IMR-90 (cell line): ENCODE measurements at regions not wholly inside any gene's neighbourhood (a gene's known extent, or its start where the extent isn't known, plus 50 kb on each side); places are given as distances from the start of the nearest gene placed in this dataset.

Source experiments
- ATAC-seq: fragments of 200-7000 bp; cut with Tn5 transposase; 2 replicates; pipeline ENCODE4 v1.9.1; 2020; ENCODE audit warnings: low read depth, mild to moderate bottlenecking, moderate library complexity
- BruUV-seq: library from RNA; stranded (reverse); fragments of 400-500 nt; replicated peaks from 2 replicates; lab custom pipeline; 2021; lab: Mats Ljungman, UMichigan
- CTCF ChIA-PET: fragments of 300-600 bp; formaldehyde crosslinking; extraction: SDS; loops from one replicate; lab custom pipeline; 2021; ENCODE audit warnings: antibody characterized with exemption; lab: Yijun Ruan, JAX
- POLR2A ChIA-PET: fragments of 300-600 bp; sonication (Branson Sonifier 250); formaldehyde crosslinking; loops from one replicate; lab custom pipeline; 2022; ENCODE audit warnings: antibody characterized with exemption; ENCODE audit not compliant: unreplicated experiment; lab: Charles Lee
- DNase-seq: peaks from one replicate; pipeline ENCODE4 v3.0.0; 2013
- H2AFZ ChIP-seq: replicated peaks from 2 replicates; pipeline ENCODE3; 2013; ENCODE audit warnings: low read length, mild to moderate bottlenecking; ENCODE audit not compliant: poor library complexity
- H2AK5ac ChIP-seq: 2 replicates; pipeline ENCODE4 v1.6.1; 2013; ENCODE audit warnings: low read depth, low read length, inconsistent platforms
- H2AK9ac ChIP-seq: replicated peaks from 2 replicates; pipeline ENCODE3; 2013; ENCODE audit warnings: mild to moderate bottlenecking, low read depth, low read length, moderate library complexity; ENCODE audit not compliant: poor library complexity
- H2BK120ac ChIP-seq: 2 replicates; pipeline ENCODE4 v1.6.1; 2013; ENCODE audit warnings: low read depth, low read length, inconsistent platforms
- H2BK15ac ChIP-seq: 3 replicates; pipeline ENCODE4 v1.6.1; 2013; ENCODE audit warnings: low read depth, low read length, inconsistent platforms
- H2BK20ac ChIP-seq: 2 replicates; pipeline ENCODE4 v1.6.1; 2013; ENCODE audit warnings: low read depth, mild to moderate bottlenecking, inconsistent platforms, low read length, moderate library complexity
- H2BK5ac ChIP-seq: 2 replicates; pipeline ENCODE4 v1.6.1; 2013; ENCODE audit warnings: mild to moderate bottlenecking, low read depth, low read length, inconsistent platforms; ENCODE audit not compliant: poor library complexity, severe bottlenecking
- H3K14ac ChIP-seq: replicated peaks from 2 replicates; pipeline ENCODE4 v1.6.1; 2013; ENCODE audit warnings: low read depth, low read length, inconsistent platforms
- H3K18ac ChIP-seq: 2 replicates; pipeline ENCODE4 v1.6.1; 2013; ENCODE audit warnings: low read depth, low read length, control low read depth
- H3K23ac ChIP-seq: 2 replicates; pipeline ENCODE4 v1.6.1; 2013; ENCODE audit warnings: low read depth, low read length, inconsistent platforms
- H3K27ac ChIP-seq: 2 replicates; pipeline ENCODE4 v1.5.1; 2013; ENCODE audit warnings: mild to moderate bottlenecking, control low read depth, low read length; ENCODE audit not compliant: insufficient read depth
- H3K27me3 ChIP-seq: 2 replicates; pipeline ENCODE4 v1.6.1; 2013; ENCODE audit warnings: low read length; ENCODE audit not compliant: control insufficient read depth, insufficient read depth
- H3K36me3 ChIP-seq: 2 replicates; pipeline ENCODE4 v1.6.1; 2013; ENCODE audit warnings: low read length, mixed read lengths; ENCODE audit not compliant: control insufficient read depth, insufficient read depth
- H3K4ac ChIP-seq: 2 replicates; pipeline ENCODE4 v1.6.1; 2013; ENCODE audit warnings: low read depth, low read length, inconsistent platforms
- H3K4me1 ChIP-seq: 2 replicates; pipeline ENCODE4 v1.6.1; 2013; ENCODE audit warnings: low read length, mixed read lengths; ENCODE audit not compliant: control insufficient read depth, insufficient read depth
- H3K4me2 ChIP-seq: 2 replicates; pipeline ENCODE4 v1.6.1; 2013; ENCODE audit warnings: low read depth, mild to moderate bottlenecking, control low read depth, low read length, moderate library complexity
- H3K4me3 ChIP-seq: 2 replicates; pipeline ENCODE4 v1.5.1; 2013; ENCODE audit warnings: low read depth, mild to moderate bottlenecking, control low read depth, low read length, moderate library complexity; ENCODE audit not compliant: insufficient read depth
- H3K56ac ChIP-seq: 2 replicates; pipeline ENCODE4 v1.6.1; 2013; ENCODE audit warnings: low read length, inconsistent platforms; ENCODE audit not compliant: insufficient read depth; ENCODE audit errors: extremely low read depth
- H3K79me1 ChIP-seq, 2 experiments: 2 replicates each; pipeline ENCODE4 v1.6.1; 2013; ENCODE audit warnings: low read length in 2 of 2, inconsistent platforms in 1 of 2, low read depth in 1 of 2
- H3K9ac ChIP-seq: 2 replicates; pipeline ENCODE4 v1.6.1; 2013; ENCODE audit warnings: low read depth, low read length, control low read depth
- H3K9me1 ChIP-seq: 2 replicates; pipeline ENCODE4 v1.6.1; 2013; ENCODE audit warnings: low read length, inconsistent platforms; ENCODE audit not compliant: insufficient read depth
- H3K9me3 ChIP-seq: 2 replicates; pipeline ENCODE4 v1.6.1; 2013; ENCODE audit warnings: low read length; ENCODE audit not compliant: control insufficient read depth, insufficient read depth
- H4K20me1 ChIP-seq: 2 replicates; pipeline ENCODE4 v1.6.1; 2013; ENCODE audit warnings: low read length, inconsistent platforms; ENCODE audit not compliant: insufficient read depth
- H4K5ac ChIP-seq: 2 replicates; pipeline ENCODE4 v1.6.1; 2013; ENCODE audit warnings: mild to moderate bottlenecking, low read depth, low read length, control low read depth
- H4K8ac ChIP-seq, 2 experiments: 2 replicates each; pipeline ENCODE4 v1.6.1; 2013; ENCODE audit warnings: low read depth in 2 of 2, low read length in 2 of 2, control low read depth in 1 of 2, inconsistent platforms in 1 of 2
- H4K91ac ChIP-seq: 2 replicates; pipeline ENCODE4 v1.6.1; 2013; ENCODE audit warnings: low read depth, low read length, inconsistent platforms; ENCODE audit not compliant: insufficient read depth
- NFE2L2 ChIP-seq: fragments of 150-350 bp; IDR thresholded peaks from 2 replicates; pipeline ENCODE4 v1.6.1; 2016; ENCODE audit warnings: low read depth, mild to moderate bottlenecking, low read length
- WGBS, 2 experiments: methylation state at CpG; one replicate each; pipeline versions ENCODE4 v1.1.5 to v1.1.7; 2013; ENCODE audit warnings: missing lambda C conversion rate in 2 of 2; ENCODE audit not compliant: insufficient read length in 1 of 2; ENCODE audit errors: extremely low coverage in 2 of 2; 5-methylcytosine and 5-hydroxymethylcytosine counted together
- dilution Hi-C: fragments of 300-500 bp; cut with HindIII; formaldehyde crosslinking; loops from one replicate; pipeline ENCODE4 v1.14.3; 2018; ENCODE audit warnings: low sequenced_read_pairs; ENCODE audit not compliant: unreplicated experiment
- in situ Hi-C: fragments of 300-500 bp; cut with MboI; formaldehyde crosslinking; loops from 3 replicates; pipeline ENCODE4 v1.14.3; 2019; ENCODE audit warnings: low sequenced_read_pairs, inconsistent platforms, mixed read lengths
- intact Hi-C: fragments of 100-400 bp; cut with micrococcal nuclease; formaldehyde crosslinking; loops from 2 replicates; pipeline ENCODE4 v1.10.0; 2022
- TF ChIP-seq, protein P1 (sequence below): fragments of 150-350 bp; IDR thresholded peaks from 2 replicates; pipeline ENCODE4 v1.6.1; 2017; ENCODE audit warnings: mild to moderate bottlenecking, antibody characterized with exemption, low read length, low read depth

DNA sequence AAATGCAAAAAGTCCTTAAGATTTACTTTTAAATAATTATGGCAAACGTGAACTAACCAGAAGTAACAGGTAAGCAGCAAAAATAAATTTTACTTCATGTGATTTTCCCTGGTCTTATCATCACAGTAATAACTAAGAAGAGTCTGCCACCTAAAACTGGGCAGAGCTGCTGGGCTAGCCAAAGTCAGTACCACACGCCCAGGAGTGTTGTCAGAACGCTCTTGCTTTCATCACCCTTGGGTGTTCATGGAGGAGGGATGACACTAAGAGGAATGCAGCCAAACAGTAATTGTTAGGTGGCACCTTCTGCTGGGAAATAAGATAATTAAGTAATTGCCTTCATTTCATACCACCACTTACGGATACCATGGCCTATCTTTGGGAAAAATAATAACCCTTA, 92.0 kb upstream of the NEUROD1 start:
- no peak overlapping the region for H3K9ac ChIP-seq
- H3K4ac ChIP-seq: no peak overlapping the region
- no peak overlapping the region for H2BK120ac ChIP-seq
- H4K5ac ChIP-seq: no peak overlapping the region
- TF ChIP-seq NFE2L2: no peak
- TF ChIP-seq, protein P1, sequence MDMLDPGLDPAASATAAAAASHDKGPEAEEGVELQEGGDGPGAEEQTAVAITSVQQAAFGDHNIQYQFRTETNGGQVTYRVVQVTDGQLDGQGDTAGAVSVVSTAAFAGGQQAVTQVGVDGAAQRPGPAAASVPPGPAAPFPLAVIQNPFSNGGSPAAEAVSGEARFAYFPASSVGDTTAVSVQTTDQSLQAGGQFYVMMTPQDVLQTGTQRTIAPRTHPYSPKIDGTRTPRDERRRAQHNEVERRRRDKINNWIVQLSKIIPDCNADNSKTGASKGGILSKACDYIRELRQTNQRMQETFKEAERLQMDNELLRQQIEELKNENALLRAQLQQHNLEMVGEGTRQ: no peak
- H3K4me1 ChIP-seq: peaks cover 3% of the 10 kb centered on the region; the same call in 1 of the 2 replicates
- H3K23ac ChIP-seq: no peak overlapping the region
- ATAC-seq (no peak), DNase-seq (no peak)
- in situ Hi-C loops (loop anchor here (25.0 kb wide), 1 partner anchor 890 kb away; no protein-coding TSS in a partner anchor), dilution Hi-C loops (no loop called here), intact Hi-C loops (no loop called here)
- H3K56ac ChIP-seq: no peak overlapping the region
- BruUV-seq: no TSS peak
- no peak overlapping the region for H3K4me2 ChIP-seq
- H4K91ac ChIP-seq: no peak overlapping the region; the same call in 1 of the 2 replicates
- H2BK15ac ChIP-seq: no peak overlapping the region
- no peaks in the 10 kb centered on the region for H3K79me1 ChIP-seq
- no peak overlapping the region for H2AFZ ChIP-seq
- H3K27me3 ChIP-seq: no peaks in the 10 kb centered on the region
- no peaks in the 10 kb centered on the region for H4K20me1 ChIP-seq
- no CpG with 5 or more reads among the region's 4 CpGs for WGBS, 2 experiments
- ChIA-PET POLR2A (no interaction called here), CTCF (no interaction called here)
- no peak overlapping the region for H2AK9ac ChIP-seq
- no peak overlapping the region for H3K18ac ChIP-seq
- H3K9me1 ChIP-seq: no peaks in the 10 kb centered on the region
- H2AK5ac ChIP-seq: no peak overlapping the region
- no peak overlapping the region for H3K14ac ChIP-seq
- no peaks in the 10 kb centered on the region for H3K36me3 ChIP-seq
- H3K4me3 ChIP-seq: no peak overlapping the region
- H3K27ac ChIP-seq: no peak overlapping the region
- H3K9me3 ChIP-seq: no peaks in the 10 kb centered on the region
- no peak overlapping the region for H2BK5ac ChIP-seq
- no peak overlapping the region for H4K8ac ChIP-seq
- H2BK20ac ChIP-seq: no peak overlapping the region
